ENCODE measurements at regions not wholly inside any gene's neighbourhood (a gene's known extent, or its start where the extent isn't known, plus 50 kb on each side); places are given as distances from the start of the nearest gene placed in this dataset.

GRCh38 chr12:61765926-61766325 lies 494.3 kb upstream of the USP15 start:
- no peak for DNase-seq (ENCODE audit: low read depth in 2 of 2)

- no peak for DNase-seq (ENCODE audit: low read depth in 2 of 2)
Measured at GRCh38 chr12:61780435-61780834, 479.8 kb upstream of the USP15 start.

- DNase-seq (ENCODE audit: low read depth in 2 of 2): no peak
Measured at GRCh38 chr12:61781021-61781581, 479.1 kb upstream of the USP15 start.

GRCh38 chr12:61796846-61797245 lies 463.4 kb upstream of the USP15 start:
- no peak for DNase-seq (ENCODE audit: low read depth in 2 of 2)

- DNase-seq (ENCODE audit: low read depth in 2 of 2): no peak
Measured at GRCh38 chr12:61797266-61797665, 462.9 kb upstream of the USP15 start.

- no peak for DNase-seq (ENCODE audit: low read depth in 2 of 2)
Measured at GRCh38 chr12:61798778-61799177, 461.4 kb upstream of the USP15 start.

GRCh38 chr12:61804301-61804700 lies 455.9 kb upstream of the USP15 start:
- no peak for DNase-seq (ENCODE audit: low read depth in 2 of 2)

- DNase-seq (ENCODE audit: low read depth in 2 of 2): no peak
Measured at GRCh38 chr12:61808856-61809255, 451.3 kb upstream of the USP15 start.

GRCh38 chr12:61810486-61810885 lies 449.7 kb upstream of the USP15 start:
- no peak for DNase-seq (ENCODE audit: low read depth in 2 of 2)

GRCh38 chr12:61821381-61821780 lies 438.8 kb upstream of the USP15 start:
- DNase-seq (ENCODE audit: low read depth in 2 of 2): no peak

GRCh38 chr12:61823102-61823501 lies 437.1 kb upstream of the USP15 start:
- no peak for DNase-seq (ENCODE audit: low read depth in 2 of 2)

GRCh38 chr12:61846765-61847164 lies 413.4 kb upstream of the USP15 start:
- no peak for DNase-seq (ENCODE audit: low read depth in 2 of 2)

GRCh38 chr12:61848893-61849292 lies 411.3 kb upstream of the USP15 start:
- no peak for DNase-seq (ENCODE audit: low read depth in 2 of 2)

GRCh38 chr12:61853945-61854344 lies 406.3 kb upstream of the USP15 start:
- no peak for DNase-seq (ENCODE audit: low read depth in 2 of 2)

- no peak for DNase-seq (ENCODE audit: low read depth in 2 of 2)
Measured at GRCh38 chr12:61854902-61855301, 405.3 kb upstream of the USP15 start.

- DNase-seq (ENCODE audit: low read depth in 2 of 2): no peak
Measured at GRCh38 chr12:61857968-61858367, 402.2 kb upstream of the USP15 start.

- no peak for DNase-seq (ENCODE audit: low read depth in 2 of 2)
Measured at GRCh38 chr12:61860451-61860850, 399.8 kb upstream of the USP15 start.

GRCh38 chr12:61862986-61863385 lies 397.2 kb upstream of the USP15 start:
- no peak for DNase-seq (ENCODE audit: low read depth in 2 of 2)

- DNase-seq (ENCODE audit: low read depth in 2 of 2): no peak
Measured at GRCh38 chr12:61863811-61864210, 396.4 kb upstream of the USP15 start.

- no peak for DNase-seq (ENCODE audit: low read depth in 2 of 2)
Measured at GRCh38 chr12:61869796-61870195, 390.4 kb upstream of the USP15 start.

GRCh38 chr12:61870658-61871484 lies 389.3 kb upstream of the USP15 start:
- no peak for DNase-seq (ENCODE audit: low read depth in 2 of 2)

GRCh38 chr12:61871485-61871810 lies 388.8 kb upstream of the USP15 start:
- DNase-seq (ENCODE audit: low read depth in 2 of 2): no peak

GRCh38 chr12:61879229-61879628 lies 381.0 kb upstream of the USP15 start:
- no peak for DNase-seq (ENCODE audit: low read depth in 2 of 2)

GRCh38 chr12:61880186-61880585 lies 380.0 kb upstream of the USP15 start:
- DNase-seq (ENCODE audit: low read depth in 2 of 2): no peak

Data from stimulated activated CD4-positive, alpha-beta T cell treated with anti-CD3 and anti-CD28 coated beads, Interleukin-1b, Interleukin-23, amount 100 ng/mL, for 1 hour (primary cell).